A172 (cell line): ENCODE measurements at regions not wholly inside any gene's neighbourhood (a gene's known extent, or its start where the extent isn't known, plus 50 kb on each side); places are given as distances from the start of the nearest gene placed in this dataset.

ENCODE experiments used
- DNase-seq: peaks from one replicate; pipeline ENCODE4 v3.0.0-alpha.2; 2015; ENCODE audit warnings: low spot score

DNA sequence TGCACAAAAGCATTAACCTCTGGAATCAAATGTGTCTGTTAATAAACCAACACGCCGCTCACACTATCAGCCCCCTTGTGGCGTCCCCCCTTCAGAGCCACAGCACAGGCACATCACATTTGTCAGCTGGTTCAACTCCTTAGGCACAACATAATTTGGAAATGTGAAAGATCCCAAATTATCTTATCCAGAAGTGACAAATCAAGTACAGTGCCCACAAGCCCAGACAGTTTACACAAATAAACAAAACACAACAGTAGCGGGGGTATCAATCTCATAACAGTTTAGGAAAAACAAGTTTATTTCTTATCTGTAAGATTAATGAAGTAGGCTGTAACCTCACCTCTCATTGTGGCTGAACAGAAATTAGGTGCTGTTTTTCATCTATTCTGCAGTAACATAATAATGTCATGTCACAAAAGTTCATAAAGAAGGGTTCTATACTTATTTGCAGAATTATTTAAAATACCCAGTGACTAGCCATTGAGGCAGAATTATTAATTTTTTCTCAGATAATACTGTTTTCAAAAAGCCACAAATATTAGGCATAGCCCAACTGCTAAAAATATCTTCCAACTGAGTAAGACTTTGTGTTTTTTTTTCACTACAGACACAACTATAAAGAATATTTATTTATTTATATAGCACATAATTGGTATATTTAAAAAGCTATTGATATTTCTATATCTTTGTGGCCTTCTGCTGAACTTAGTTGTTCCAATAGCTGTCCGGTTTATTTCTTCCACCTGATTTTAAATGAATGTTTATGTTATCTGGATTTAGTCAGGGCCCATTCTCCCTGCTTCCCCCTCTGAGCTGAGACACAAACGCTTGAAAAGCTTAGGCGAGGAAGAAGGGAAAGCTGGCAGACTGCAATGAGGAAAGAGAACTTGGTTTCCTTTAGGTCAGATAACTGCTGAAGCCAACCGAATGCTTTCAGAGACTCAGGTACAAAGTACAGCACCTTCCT lies 214.7 kb downstream of the QDPR start:
- DNase-seq: no peak

DNA sequence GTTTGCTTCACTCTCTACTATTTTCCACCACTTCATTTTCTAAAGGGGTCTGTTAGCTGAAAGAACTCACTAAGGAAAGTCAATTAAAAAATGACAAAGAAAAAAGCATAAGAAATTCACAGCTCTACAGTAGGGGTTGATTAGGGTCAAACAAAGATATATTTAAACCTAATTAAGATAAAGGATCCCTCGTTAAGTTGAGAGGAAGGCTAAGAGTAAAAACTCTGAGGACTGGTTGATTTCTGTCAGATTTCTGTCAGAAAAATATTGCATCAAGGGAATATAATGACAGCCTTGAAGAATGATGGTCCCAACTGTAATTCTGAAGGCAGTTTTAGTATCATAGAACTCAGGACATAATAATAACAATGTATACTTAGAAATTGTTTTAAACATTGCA lies 218.0 kb downstream of the QDPR start:
- DNase-seq: no peak

DNA sequence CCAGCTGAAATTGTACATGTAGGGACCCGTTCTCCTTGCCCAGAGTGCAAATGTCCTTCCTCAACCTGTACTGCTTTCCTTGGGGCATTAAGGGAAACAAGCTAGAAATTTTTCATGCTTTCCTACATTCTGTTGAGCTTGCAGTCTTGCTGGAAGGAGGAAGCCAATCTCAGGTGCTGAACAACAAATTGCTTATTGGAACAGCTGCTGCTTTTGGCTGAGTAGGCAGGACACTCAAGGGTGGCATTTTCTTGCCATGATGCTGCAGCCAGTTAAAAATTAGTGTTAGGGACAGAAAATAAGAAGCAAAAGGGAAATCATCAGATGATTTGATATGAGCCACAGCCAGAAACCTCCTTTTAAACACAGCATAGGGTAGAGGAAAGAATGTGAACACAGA lies 223.7 kb downstream of the QDPR start:
- no peak for DNase-seq

DNA sequence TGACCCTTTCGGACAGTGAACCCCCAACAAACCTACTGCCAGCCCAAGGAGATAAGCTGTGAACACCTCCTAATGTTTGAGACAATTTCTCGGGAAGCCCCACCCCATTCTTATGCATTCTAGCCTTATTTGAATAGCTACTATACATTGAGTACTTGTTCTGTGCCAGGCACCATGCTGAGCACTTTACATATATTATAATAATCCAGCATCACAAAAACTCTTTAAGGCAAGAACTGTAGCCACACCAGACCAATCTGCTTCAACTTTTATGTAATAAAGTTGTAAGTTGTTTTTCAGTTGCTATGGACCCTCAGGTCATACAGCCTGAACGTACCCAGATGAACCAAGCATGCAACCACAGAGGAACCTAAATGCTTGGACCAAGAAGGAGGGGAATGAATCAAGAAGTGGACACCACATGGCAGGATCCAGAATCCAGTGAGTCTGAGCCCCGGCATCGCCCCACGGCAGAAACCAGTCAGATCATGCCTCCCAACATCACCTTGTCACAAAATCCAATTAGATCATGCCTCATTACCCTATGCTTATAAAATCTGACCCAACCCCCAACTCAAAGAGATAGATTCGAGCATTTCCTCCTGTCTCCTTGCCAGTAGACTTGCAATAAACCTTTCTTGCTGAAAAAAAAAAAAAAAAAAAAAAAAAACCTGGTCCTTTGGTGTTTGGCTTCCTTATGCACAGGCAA lies 225.0 kb downstream of the QDPR start:
- DNase-seq: no peak

DNA sequence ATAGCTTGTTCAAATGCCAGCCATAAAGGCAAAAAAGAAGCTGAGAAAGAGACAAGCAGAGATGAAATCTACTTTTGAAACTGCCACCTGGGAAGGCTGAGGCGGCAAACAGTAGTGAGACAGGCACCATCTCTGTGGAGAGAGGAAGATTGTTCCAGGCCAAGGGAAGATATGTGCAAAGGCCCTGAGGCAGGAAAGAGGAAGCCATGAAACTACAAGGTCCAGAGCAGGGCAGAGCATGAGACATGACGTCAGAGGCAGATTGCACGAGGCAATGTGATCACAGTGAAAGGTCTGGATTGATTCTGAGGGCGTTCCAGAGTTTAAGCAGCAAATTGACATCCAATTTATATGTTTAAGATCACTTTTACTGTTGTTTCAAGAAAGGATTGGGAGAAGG lies 226.1 kb downstream of the QDPR start:
- no peak for DNase-seq

DNA sequence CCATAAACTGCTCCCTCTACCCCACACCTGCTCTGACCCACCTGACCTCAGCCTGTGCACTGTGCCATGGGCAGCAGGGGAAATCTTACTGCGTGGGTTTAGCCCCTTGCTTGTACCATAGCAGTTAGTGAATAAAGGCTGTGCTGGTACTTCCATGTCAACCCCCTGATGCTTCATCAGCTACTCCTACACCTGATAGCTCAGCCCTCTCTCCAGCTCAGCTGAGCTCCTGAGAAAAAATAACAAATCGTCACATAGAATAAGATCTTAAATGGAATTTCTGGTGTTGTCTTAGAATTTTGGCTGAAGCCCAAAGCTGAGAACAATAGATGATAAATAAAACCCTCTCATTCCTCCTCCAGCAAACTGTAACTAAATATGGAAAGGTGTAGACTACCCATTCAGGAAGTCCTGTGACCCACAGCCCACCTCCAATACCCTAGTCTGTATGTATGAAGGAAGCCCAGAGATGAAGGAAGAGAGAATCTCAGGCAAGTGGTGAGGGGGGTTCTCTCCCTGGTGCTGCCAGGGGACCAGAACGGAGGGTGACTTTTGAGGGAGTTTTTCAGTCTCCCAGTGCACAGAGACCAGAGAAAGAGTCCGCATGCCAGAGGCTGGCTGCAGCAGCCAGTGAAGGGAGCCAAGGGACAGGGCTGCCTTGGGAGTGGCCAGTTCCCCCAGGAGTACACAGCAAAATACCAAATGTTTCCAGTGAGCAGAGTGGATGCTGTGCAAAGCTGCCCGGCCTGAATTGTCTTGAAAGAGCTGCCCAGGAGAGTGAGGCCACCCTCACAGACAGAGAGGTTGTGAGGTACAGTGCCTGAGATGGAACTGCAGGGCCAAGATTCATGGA lies 227.3 kb downstream of the QDPR start:
- DNase-seq: no peak

DNA sequence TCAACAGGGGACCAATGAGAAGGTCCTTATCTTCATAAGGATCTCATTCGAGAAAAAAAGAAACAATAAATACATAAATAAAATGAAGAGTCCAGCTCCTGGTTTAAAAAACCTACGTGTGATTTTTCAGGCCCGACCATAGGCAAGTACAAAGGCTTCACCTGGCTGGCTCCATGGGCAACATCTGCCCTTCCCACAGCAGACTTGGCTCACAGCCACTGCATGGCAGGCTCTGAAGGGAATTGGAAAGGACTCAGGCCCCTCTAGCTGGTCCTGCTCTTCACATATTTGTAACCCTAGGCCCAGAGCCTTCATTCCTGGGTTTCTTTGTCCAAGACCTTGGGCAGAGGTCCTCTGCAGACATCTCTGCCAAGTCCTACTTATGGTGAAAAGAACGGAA lies 228.1 kb downstream of the QDPR start:
- no peak for DNase-seq

DNA sequence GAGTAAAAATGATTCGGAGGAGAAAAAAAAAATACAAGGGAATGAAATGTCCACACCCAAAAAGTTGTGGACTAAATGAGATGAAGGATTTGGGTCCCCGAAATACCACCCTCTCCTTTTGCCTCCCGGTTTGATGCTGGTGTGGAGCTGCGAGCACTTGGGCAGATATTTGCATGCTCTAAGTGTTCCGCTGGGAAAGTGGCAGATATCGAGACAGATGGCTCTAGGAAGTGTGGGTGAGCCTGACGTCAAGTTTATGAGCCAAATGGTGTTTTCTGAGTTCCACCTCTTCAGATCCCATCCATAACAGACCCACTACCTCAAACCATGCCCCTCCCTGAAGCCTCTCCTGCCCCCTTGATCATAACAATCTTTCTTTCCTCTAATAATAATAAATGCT lies 228.6 kb downstream of the QDPR start:
- no peak for DNase-seq

DNA sequence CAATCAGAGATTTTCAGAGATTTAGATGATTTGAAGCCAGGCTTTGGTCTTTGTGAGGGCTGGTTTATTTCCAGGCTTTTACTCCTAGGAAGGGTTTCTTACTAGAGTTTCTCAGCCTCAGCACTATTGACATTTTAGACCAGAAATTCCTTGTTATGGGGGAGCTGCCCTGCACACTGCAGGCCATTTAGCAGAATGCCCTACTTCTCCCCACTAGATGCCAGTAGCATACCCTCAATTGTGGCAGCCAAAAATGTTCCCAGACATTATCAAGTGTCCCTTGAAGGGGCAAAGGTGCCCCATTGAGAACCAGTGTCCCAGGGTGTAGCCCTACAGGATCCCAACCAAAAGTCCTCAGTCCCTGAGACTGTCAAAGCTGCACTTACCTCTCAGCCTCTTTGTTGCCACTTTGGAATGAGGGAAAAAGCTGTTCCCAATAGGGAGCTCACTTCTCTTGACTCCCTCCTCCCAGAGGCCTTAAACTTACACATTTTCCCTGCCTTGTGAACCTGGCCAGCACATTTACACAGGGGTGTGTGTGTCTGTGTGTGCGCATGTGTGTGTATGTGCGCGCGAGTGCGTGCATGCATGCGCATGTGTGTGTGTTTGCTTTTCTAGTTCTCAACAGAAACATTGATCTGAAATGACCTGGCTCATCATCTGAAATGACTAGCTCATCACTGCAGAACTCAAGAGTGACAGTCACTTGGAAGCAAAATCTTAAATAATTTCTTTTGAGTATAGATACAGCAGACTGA lies 231.4 kb downstream of the QDPR start:
- no peak for DNase-seq

DNA sequence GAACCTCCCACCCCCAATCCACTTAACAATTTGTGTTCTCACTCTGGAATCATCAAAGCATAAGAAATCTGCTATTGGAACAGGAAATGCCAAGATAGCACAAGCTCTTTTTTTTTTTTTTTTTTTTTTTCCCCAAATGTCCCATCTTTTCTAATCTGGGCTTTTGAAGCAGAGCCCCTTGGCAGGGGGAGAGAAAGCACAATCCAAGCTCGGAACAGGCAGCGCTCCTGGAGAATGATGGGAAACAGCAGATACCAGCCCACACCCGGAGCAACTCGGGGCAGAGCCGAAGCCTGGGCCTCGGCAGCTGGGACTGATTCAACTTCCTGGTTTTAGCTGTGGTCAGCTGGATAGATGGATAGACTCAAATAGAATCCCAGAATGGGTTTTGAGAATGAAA lies 235.1 kb downstream of the QDPR start:
- DNase-seq: no peak

DNA sequence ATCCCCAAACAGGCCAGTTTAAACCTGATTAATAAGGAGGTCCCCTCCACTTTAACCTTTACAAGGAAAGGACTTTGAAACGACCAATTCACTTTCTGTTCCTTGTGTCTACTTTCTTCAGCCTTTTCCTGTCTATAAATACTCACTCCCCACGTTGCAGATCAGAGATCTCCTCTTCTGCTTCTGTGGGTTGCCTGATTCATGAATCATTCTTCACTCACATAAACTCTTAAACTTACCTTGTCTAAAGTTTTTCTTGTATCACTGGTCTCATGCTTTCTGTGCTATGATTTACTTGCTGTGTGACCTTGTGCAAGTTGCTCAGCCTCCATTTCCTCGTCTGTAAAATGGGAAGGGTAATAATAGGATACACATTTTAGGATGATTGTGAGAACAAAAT lies 236.1 kb downstream of the QDPR start:
- DNase-seq: no peak

DNA sequence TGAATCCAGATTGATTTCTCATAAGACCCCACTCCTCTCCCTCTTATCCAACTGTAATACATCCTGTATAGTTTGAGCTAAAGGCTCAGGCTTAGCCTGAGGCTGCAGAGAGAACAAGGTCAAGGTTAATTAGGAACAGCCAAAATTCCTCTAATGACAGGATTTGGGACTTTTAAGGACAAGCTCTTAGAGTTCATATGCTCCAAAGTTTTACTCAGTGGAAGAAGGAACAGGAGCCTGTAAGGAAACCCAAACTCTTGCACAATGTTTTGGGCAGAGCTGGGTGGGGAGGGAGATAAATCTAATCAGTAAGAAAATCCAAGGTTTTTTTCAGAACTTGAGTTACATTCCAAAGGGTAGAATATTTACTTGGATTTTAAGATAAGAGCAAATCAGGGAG lies 238.8 kb downstream of the QDPR start:
- no peak for DNase-seq

DNA sequence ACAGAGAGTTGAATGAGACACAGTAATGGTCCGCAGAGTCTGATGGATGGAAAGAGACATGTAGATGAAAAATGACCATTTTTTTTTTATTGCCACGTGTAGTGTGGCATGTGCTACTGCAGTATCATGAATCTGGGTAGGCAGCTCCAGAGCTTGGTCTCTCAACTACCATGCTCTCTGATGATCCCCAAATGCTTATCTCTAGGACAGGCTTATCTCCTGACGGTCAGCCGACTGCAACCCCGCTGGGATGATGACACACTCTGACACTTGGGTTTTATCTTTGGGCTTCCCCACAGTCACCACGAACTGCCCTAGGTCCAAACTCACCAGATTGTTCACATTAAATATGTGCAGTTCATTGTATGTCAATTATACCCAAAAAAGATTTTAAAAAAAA lies 239.7 kb downstream of the QDPR start:
- DNase-seq: no peak

DNA sequence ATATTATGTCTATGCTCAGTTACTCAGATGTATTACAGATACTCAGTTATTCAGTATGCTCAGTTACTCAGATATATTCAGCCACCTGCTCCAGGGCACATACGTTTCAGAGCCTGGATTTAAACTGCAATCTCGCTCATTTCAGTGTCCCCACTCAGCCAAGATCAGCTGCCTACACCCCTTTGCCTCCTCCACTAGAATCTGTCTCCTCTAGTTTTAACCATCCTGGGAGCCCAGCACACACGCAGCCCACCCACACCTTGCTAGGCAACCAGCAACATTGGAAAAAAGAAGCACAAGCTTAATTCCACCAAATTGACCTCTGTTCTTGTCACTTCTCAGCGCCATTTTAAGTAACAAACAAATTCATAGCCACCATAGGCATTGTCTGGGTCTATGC lies 246.2 kb downstream of the QDPR start:
- DNase-seq: no peak

DNA sequence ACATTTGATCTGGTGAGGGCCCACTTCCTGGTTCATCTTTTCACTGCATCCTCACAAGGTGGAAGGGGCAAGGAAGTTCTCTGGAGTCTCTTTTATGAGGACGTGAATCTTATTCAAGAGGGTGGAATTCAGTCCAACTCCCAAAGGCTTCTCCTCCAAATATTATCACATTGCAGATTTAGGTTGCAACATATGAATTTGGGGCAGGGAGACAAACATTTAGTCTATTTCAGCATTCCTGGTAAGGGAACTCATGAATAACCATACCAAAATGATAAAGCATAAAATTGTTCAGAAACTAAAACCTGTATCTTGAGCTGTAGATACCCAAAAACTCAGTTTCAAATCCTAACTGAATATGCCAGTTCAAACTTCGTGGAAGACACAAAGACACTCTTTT lies 246.8 kb downstream of the QDPR start:
- no peak for DNase-seq

DNA sequence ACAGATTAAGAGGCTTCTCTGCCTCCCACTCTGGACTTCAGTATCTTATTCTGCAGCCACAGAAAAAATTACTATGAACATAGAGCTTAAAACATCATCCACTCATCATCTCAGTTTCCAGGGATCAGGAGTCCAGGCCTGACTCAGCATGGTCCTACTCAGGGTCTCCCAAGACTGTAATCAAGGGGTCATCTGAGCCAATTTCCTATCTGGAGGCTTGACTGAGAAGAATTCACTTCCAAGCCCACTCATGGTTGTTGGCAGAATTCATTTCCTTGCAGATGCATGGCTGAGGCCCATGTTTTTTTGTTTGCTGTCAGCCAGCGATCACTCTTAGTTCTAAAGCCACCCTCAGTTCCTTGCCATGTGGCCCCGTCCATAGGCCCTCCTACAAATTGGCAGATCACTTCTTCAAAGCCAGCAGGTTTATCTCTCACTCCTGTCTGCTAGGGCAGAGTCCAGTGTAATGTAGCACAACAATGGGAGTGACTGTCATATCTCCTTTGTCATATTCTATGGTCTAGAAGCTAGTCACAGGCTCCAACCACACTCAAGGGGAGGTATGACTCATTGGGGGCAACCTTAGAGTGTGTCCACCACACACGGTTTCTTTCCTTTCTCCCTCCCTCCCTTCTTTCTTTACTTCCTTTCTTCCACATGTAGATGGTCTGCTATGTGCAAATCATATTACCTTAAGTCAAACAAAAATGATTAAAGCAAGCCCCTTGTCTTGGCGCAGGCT lies 251.6 kb downstream of the QDPR start:
- DNase-seq: no peak

DNA sequence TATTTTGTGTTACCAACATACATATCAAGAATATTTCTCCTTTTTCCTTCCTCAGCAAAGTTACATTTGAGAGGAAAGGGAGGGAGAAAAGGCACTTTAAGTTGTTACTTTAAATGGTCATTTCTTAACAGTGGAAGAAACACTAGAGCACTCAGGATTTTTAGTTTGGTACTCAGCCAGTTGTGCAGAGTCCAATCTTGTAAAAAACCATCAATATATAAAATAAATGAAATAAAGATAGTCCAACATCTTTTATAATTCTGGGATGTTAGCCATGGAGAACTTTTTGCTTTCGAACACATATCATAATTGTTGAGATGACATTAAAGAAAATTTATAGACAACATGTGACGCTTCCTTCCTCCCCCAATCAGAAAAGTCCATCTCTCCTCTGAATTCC lies 253.8 kb downstream of the QDPR start:
- no peak for DNase-seq

DNA sequence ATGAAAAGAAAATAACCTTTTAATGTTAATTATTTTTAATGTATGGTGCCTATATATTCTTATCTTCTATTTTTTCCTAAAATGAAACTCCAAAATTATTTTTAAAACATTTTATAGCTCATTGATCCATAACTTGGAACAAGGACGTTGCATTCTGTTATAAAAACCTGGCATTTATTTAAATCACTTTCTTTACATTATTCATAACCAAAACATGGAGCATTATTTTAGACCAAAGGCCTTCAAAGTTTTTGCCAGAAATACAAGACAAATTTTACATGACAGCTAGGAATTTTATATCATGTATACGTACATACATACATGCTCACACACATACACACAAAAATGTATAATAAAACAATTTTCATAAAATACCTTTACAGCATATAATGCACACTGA lies 259.8 kb downstream of the QDPR start:
- no peak for DNase-seq

DNA sequence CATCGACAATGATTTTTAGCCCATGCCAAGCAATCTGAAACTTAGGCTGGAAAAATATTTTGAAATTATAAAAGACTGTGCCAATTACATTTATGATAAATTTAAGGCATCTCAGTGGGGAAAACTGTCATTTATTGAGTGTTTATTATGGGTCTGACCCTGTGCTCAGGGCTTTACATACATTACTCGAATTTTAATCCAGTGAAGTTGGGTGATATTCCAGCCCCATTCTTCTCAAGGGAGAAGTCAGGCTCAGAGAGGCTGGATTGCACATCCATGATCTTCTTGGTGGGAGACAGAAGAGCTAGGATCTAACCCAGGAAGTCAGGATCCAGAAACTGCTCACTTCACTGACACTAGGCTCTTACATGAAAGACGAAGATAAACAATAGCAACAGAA lies 260.8 kb downstream of the QDPR start:
- no peak for DNase-seq

DNA sequence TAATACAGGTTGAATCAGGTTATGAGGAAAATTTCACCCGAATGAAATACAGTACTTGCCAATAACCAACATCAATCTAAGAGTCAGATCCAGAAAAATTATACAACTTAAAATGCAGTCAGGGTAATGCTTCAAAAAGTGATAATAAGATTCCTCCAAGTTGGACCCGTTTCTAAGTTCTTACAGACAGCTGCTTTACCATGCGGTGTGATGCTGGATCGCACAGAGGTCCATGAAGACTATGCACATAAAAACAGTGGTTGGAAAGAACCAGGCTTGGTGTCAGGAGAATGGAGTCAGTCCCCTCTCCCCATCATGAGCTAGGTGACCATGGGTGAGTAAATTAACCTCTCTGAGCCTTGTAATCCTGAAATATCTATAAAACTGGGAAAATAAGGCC lies 261.3 kb downstream of the QDPR start:
- no peak for DNase-seq

DNA sequence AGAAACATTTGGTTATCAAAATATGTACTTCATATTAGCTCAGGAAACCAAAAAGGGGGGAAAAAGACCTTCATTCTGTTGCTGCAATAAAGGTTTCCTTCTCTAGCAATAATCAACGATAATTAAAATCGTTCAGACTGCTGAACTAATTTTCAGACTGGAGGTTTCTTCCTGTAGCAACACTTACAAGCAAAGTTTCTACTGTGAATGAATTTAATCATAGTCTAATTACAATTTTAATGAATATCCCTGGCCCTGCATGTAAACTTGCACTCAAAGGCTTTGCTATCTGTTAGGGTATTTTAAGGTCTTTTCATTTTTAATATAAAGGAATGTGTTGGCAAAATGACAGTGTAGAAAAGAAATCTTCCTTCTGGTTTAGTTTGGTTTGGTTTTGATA lies 265.2 kb downstream of the QDPR start:
- no peak for DNase-seq
